H1 (cell line): ENCODE measurements at regions not wholly inside any gene's neighbourhood (a gene's known extent, or its start where the extent isn't known, plus 50 kb on each side); places are given as distances from the start of the nearest gene placed in this dataset.

Source experiments
- CTCF ChIA-PET: fragments of 300-600 bp; sonication (Branson Sonifier 250); formaldehyde crosslinking; loops from one replicate; lab custom pipeline; 2021; ENCODE audit not compliant: partially characterized antibody; lab: Charles Lee
- POLR2A ChIA-PET: fragments of 300-600 bp; sonication (Branson Sonifier 250); formaldehyde crosslinking; loops from one replicate; lab custom pipeline; 2021; ENCODE audit warnings: inconsistent platforms; ENCODE audit not compliant: partially characterized antibody; lab: Charles Lee
- DNase-seq, 2 experiments: peaks; one replicate each; pipeline versions ENCODE4 v3.0.0 to v3.0.0-alpha.2; 2010 to 2022; ENCODE audit warnings: low spot score in 2 of 2, low read depth in 1 of 2, mixed read lengths in 1 of 2
- FAIRE-seq: peaks from 2 replicates; lab custom pipeline; 2011; peaks lifted over from hg19 to GRCh38; lab: Jason Lieb, UNC
- H2AFZ ChIP-seq: 2 replicates; pipeline ENCODE4 v1.8.1; 2012; ENCODE audit warnings: low read length, inconsistent platforms
- H2AK5ac ChIP-seq: 2 replicates; pipeline ENCODE4 v1.6.1; 2013; ENCODE audit warnings: low read depth, low read length
- H2BK120ac ChIP-seq: replicated peaks from 2 replicates; pipeline ENCODE3; 2013; ENCODE audit warnings: low read depth, low read length, inconsistent platforms
- H2BK12ac ChIP-seq: 2 replicates; pipeline ENCODE4 v1.6.1; 2013; ENCODE audit warnings: low read depth, low read length
- H2BK15ac ChIP-seq: 2 replicates; pipeline ENCODE4 v1.6.1; 2013; ENCODE audit warnings: low read length
- H2BK20ac ChIP-seq: 2 replicates; pipeline ENCODE4 v1.6.1; 2013; ENCODE audit warnings: low read length
- H2BK5ac ChIP-seq: 2 replicates; pipeline ENCODE4 v1.6.1; 2013; ENCODE audit warnings: low read depth, low read length
- H3K14ac ChIP-seq: 2 replicates; pipeline ENCODE4 v1.6.1; 2013; ENCODE audit warnings: inconsistent platforms; ENCODE audit not compliant: insufficient read length
- H3K18ac ChIP-seq: 2 replicates; pipeline ENCODE4 v1.6.1; 2013; ENCODE audit warnings: low read length; ENCODE audit errors: extremely low read depth
- H3K23ac ChIP-seq: 2 replicates; pipeline ENCODE4 v1.6.1; 2013; ENCODE audit warnings: inconsistent platforms; ENCODE audit not compliant: insufficient read length
- H3K23me2 ChIP-seq: 2 replicates; pipeline ENCODE4 v1.6.1; 2013; ENCODE audit warnings: low read depth, low read length
- H3K27ac ChIP-seq: 2 replicates; pipeline ENCODE4 v1.6.1; 2011; ENCODE audit warnings: low read depth, low read length, inconsistent platforms
- H3K27me3 ChIP-seq, 4 experiments: replicated peaks in 1 of 4; 1 replicate in 1 of 4; 2 replicates in 3 of 4; pipeline versions ENCODE4 v1.6.1 to v1.8.1; 2011 to 2013; ENCODE audit warnings: low read length in 3 of 4, mild to moderate bottlenecking in 3 of 4, inconsistent platforms in 2 of 4, mixed read lengths in 2 of 4, moderate library complexity in 1 of 4; ENCODE audit not compliant: control insufficient read depth in 3 of 4, insufficient read depth in 3 of 4; ENCODE audit errors: extremely low read depth in 1 of 4
- H3K36me3 ChIP-seq, 4 experiments: 2 replicates each; pipeline versions ENCODE4 v1.6.1 to v1.8.1; 2011 to 2013; ENCODE audit warnings: mild to moderate bottlenecking in 4 of 4, low read length in 3 of 4, moderate library complexity in 2 of 4, control low read depth in 1 of 4, inconsistent platforms in 1 of 4; ENCODE audit not compliant: insufficient read depth in 4 of 4, control insufficient read depth in 2 of 4
- H3K4ac ChIP-seq: replicated peaks from 2 replicates; pipeline ENCODE3; 2013; ENCODE audit warnings: low read length, low read depth, mixed read lengths, inconsistent platforms; ENCODE audit not compliant: insufficient read length
- H3K4me1 ChIP-seq, 4 experiments: replicated peaks in 1 of 4; 1 replicate in 1 of 4; 2 replicates in 3 of 4; pipeline versions ENCODE4 v1.6.1 to v1.8.1; 2011 to 2013; ENCODE audit warnings: low read length in 3 of 4, inconsistent platforms in 2 of 4, mixed read lengths in 1 of 4; ENCODE audit not compliant: insufficient read depth in 4 of 4, control insufficient read depth in 3 of 4
- H3K4me2 ChIP-seq, 2 experiments: 2 replicates each; pipeline versions ENCODE4 v1.6.1 to v1.8.1; 2011 to 2013; ENCODE audit warnings: low read depth in 2 of 2, low read length in 2 of 2, control low read depth in 1 of 2, inconsistent platforms in 1 of 2, mild to moderate bottlenecking in 1 of 2; ENCODE audit not compliant: insufficient read depth in 1 of 2
- H3K4me3 ChIP-seq, 4 experiments: fragments of 200-600, 300-600 bp in 1 of 4; sonication (generic), shearing (Covaris generic), sonication (Bioruptor Twin) in 1 of 4; 2 replicates each; pipeline versions ENCODE4 v1.5.1 to v1.8.1; 2011 to 2016; ENCODE audit warnings: low read length in 4 of 4, low read depth in 3 of 4, control low read depth in 2 of 4, inconsistent platforms in 2 of 4, mild to moderate bottlenecking in 2 of 4, mixed read lengths in 1 of 4, moderate library complexity in 1 of 4; ENCODE audit not compliant: insufficient read depth in 2 of 4; ENCODE audit errors: extremely low read depth in 1 of 4
- H3K56ac ChIP-seq: replicated peaks from 2 replicates; pipeline ENCODE3; 2013; ENCODE audit warnings: low read depth, mild to moderate bottlenecking, mixed read lengths, low read length, inconsistent platforms; ENCODE audit not compliant: insufficient read length
- H3K79me1 ChIP-seq: 2 replicates; pipeline ENCODE4 v1.6.1; 2013; ENCODE audit warnings: low read depth, low read length, control low read depth
- H3K79me2 ChIP-seq, 2 experiments: 2 replicates each; pipeline versions ENCODE4 v1.6.1 to v1.8.1; 2012 to 2013; ENCODE audit warnings: low read length in 2 of 2, mild to moderate bottlenecking in 2 of 2, inconsistent platforms in 1 of 2; ENCODE audit not compliant: insufficient read depth in 2 of 2, control insufficient read depth in 1 of 2
- H3K9ac ChIP-seq, 4 experiments: replicated peaks in 1 of 4; 1 replicate in 1 of 4; 2 replicates in 3 of 4; pipeline versions ENCODE4 v1.6.1 to v1.8.1; 2011 to 2013; ENCODE audit warnings: low read depth in 3 of 4, low read length in 3 of 4, control low read depth in 2 of 4, mild to moderate bottlenecking in 2 of 4, moderate library complexity in 2 of 4, inconsistent platforms in 1 of 4; ENCODE audit errors: extremely low read depth in 1 of 4
- H3K9me3 ChIP-seq, 2 experiments: 2 replicates each; pipeline versions ENCODE4 v1.6.1 to v1.8.1; 2012 to 2013; ENCODE audit warnings: mild to moderate bottlenecking in 2 of 2, moderate library complexity in 2 of 2, control low read depth in 1 of 2, inconsistent platforms in 1 of 2, low read depth in 1 of 2, low read length in 1 of 2, mixed read lengths in 1 of 2; ENCODE audit not compliant: insufficient read depth in 2 of 2
- H4K20me1 ChIP-seq, 2 experiments: replicated peaks in 1 of 2; 2 replicates each; pipeline versions ENCODE3 to v1.8.1; 2011 to 2013; ENCODE audit warnings: inconsistent platforms in 2 of 2, low read length in 2 of 2, mild to moderate bottlenecking in 1 of 2; ENCODE audit not compliant: insufficient read depth in 2 of 2, control insufficient read depth in 1 of 2
- H4K5ac ChIP-seq: 2 replicates; pipeline ENCODE4 v1.6.1; 2013; ENCODE audit warnings: low read length, low read depth, mixed read lengths, inconsistent platforms; ENCODE audit not compliant: insufficient read length
- H4K8ac ChIP-seq: 2 replicates; pipeline ENCODE4 v1.8.0; 2013; ENCODE audit warnings: mild to moderate bottlenecking, moderate library complexity, low read length, inconsistent platforms; ENCODE audit not compliant: insufficient read depth; ENCODE audit errors: extremely low read depth
- H4K91ac ChIP-seq: replicated peaks from 2 replicates; pipeline ENCODE3; 2013; ENCODE audit warnings: low read length, mixed read lengths, inconsistent platforms; ENCODE audit not compliant: insufficient read length
- CBX5 ChIP-seq: fragments of 300-800, 300-1000 bp; sonication (generic); IDR thresholded peaks from 2 replicates; pipeline ENCODE4 v1.7.1; 2016; ENCODE audit warnings: antibody characterized with exemption, low read length, low read depth
- CBX8 ChIP-seq: fragments of 300-800, 300-1000 bp; sonication (generic); IDR thresholded peaks from 2 replicates; pipeline ENCODE4 v1.7.1; 2016; ENCODE audit warnings: low read depth, low read length, borderline replicate concordance
- CHD1 ChIP-seq: IDR thresholded peaks from 2 replicates; pipeline ENCODE4 v1.6.1; 2012; ENCODE audit warnings: low read depth, low read length, improper control_type of control experiment
- CHD2 ChIP-seq: IDR thresholded peaks from 2 replicates; pipeline ENCODE4 v1.6.1; 2012; ENCODE audit warnings: low read length, improper control_type of control experiment
- GTF2F1 ChIP-seq: IDR thresholded peaks from 2 replicates; pipeline ENCODE4 v1.6.1; 2012; ENCODE audit warnings: low read depth, low read length, improper control_type of control experiment, borderline replicate concordance
- HDAC6 ChIP-seq: IDR thresholded peaks from one replicate; pipeline ENCODE4 v1.7.1; 2012; ENCODE audit warnings: low read depth, mild to moderate bottlenecking, inconsistent platforms, low read length, moderate library complexity
- JUND ChIP-seq: IDR thresholded peaks from 2 replicates; pipeline ENCODE4 v1.6.1; 2011; ENCODE audit warnings: mild to moderate bottlenecking, improper control_type of control experiment, low read length
- KDM1A ChIP-seq: fragments of 200-600, 300-600 bp; sonication (generic); IDR thresholded peaks from 2 replicates; pipeline ENCODE4 v1.7.1; 2016; ENCODE audit warnings: mild to moderate bottlenecking, low read length, borderline replicate concordance
- MAX ChIP-seq: IDR thresholded peaks from 2 replicates; pipeline ENCODE4 v1.6.1; 2012; ENCODE audit warnings: inconsistent platforms
- POLR2A ChIP-seq, 2 experiments: IDR thresholded peaks; 1 replicate in 1 of 2; 2 replicates in 1 of 2; pipeline ENCODE4 v1.6.1; 2011; ENCODE audit warnings: low read depth in 2 of 2, low read length in 2 of 2, mild to moderate bottlenecking in 2 of 2; ENCODE audit errors: control extremely low read depth in 1 of 2
- RNF2 ChIP-seq: fragments of 200-900, 300-1000 bp; sonication (generic); IDR thresholded peaks from 2 replicates; pipeline ENCODE4 v1.7.1; 2016; ENCODE audit warnings: borderline replicate concordance, low read depth, mild to moderate bottlenecking, antibody characterized with exemption, low read length; ENCODE audit not compliant: poor library complexity, severe bottlenecking; ENCODE audit errors: missing control alignments
- WGBS, 2 experiments: shearing (Covaris generic) in 1 of 2; methylation state at CpG; one replicate each; pipeline versions ENCODE4 v1.1.6 to v1.1.7; 2013 to 2015; ENCODE audit warnings: low lambda C conversion rate in 2 of 2, mixed read lengths in 2 of 2, inconsistent platforms in 1 of 2, low coverage in 1 of 2, missing lambda C conversion rate in 1 of 2; ENCODE audit not compliant: insufficient replicate concordance in 2 of 2, insufficient coverage in 1 of 2, insufficient read length in 1 of 2; ENCODE audit errors: extremely low coverage in 1 of 2, missing lambda C conversion rate in 1 of 2; 5-methylcytosine and 5-hydroxymethylcytosine counted together

GRCh38 chr2:22691666-22692065 lies 693.3 kb upstream of the KLHL29 start:
- no peak overlapping the region for H3K27ac ChIP-seq
- no peak overlapping the region for H4K8ac ChIP-seq
- H3K9ac ChIP-seq, result no peak overlapping the region
- no peaks in the 10 kb centered on the region for H3K9me3 ChIP-seq
- H3K4me1 ChIP-seq, result peaks cover 1 to 10% (median 4%) of the 10 kb centered on the region in 4 experiments; a peak in 4 of 7 replicates
- CTCF ChIA-PET, result interaction anchor here (0.7 kb wide), 1 partner anchor 317 kb away, joined by 3 read pairs; no protein-coding TSS in a partner anchor
- H2BK120ac ChIP-seq, result no peak overlapping the region
- H4K20me1 ChIP-seq, result no peaks in the 10 kb centered on the region
- no peak for DNase-seq
- H3K4me2 ChIP-seq, result no peak overlapping the region
- TF ChIP-seq CHD2 (no peak), HDAC6 (no peak), JUND (no peak), POLR2A (IDR thresholded peaks at IDR 0.05; ENCODE audit: control extremely low read depth in 1 of 2, low read depth in 2 of 2, low read length in 2 of 2) (no peak), GTF2F1 (no peak), MAX (no peak), CHD1 (no peak), CBX8 (no peak), KDM1A (no peak), CBX5 (no peak), RNF2 (no peak)
- POLR2A ChIA-PET, result no interaction called here
- H3K14ac ChIP-seq, result no peak overlapping the region
- no peak overlapping the region for H2BK12ac ChIP-seq
- no peak overlapping the region for H4K5ac ChIP-seq
- H3K4me3 ChIP-seq, result no peak overlapping the region
- no peaks in the 10 kb centered on the region for H3K27me3 ChIP-seq
- WGBS, 2 experiments, result 90% methylated on average over 5 of the region's 5 CpGs; no CpG with 5 or more reads in 1 of the 2 experiments
- no peaks in the 10 kb centered on the region for H3K79me1 ChIP-seq
- no peaks in the 10 kb centered on the region for H3K36me3 ChIP-seq
- H2AK5ac ChIP-seq, result no peak overlapping the region
- H3K56ac ChIP-seq, result no peak overlapping the region
- no peak overlapping the region for H3K23ac ChIP-seq
- no peak overlapping the region for H4K91ac ChIP-seq
- peak overlapping the region; percentile 63; the same call in 1 of the 2 replicates for H2AFZ ChIP-seq
- H2BK15ac ChIP-seq, result no peak overlapping the region
- no peak overlapping the region for H2BK5ac ChIP-seq
- no peak overlapping the region for H2BK20ac ChIP-seq
- no peaks in the 10 kb centered on the region for H3K23me2 ChIP-seq
- no peak for FAIRE-seq
- peak overlapping the region; percentile 72 for H3K4ac ChIP-seq
- no peak overlapping the region for H3K18ac ChIP-seq
- no peaks in the 10 kb centered on the region for H3K79me2 ChIP-seq
